ENCODE measurements at regions not wholly inside any gene's neighbourhood (a gene's known extent, or its start where the extent isn't known, plus 50 kb on each side); places are given as distances from the start of the nearest gene placed in this dataset.

- Histone ChIP-seq H3K27me3 (ENCODE audit: insufficient read depth) (no peaks in the 10 kb centered on the region), H3K4me2 (no peak overlapping the region), H3F3A (replicated peaks; ENCODE audit: low read depth) (no peaks in the 10 kb centered on the region), H3K4me1 (ENCODE audit: insufficient read depth) (no peaks in the 10 kb centered on the region), H3K36me3 (ENCODE audit: insufficient read depth) (no peaks in the 10 kb centered on the region), H4K20me1 (replicated peaks; ENCODE audit: insufficient read depth) (no peaks in the 10 kb centered on the region), H2AFZ (no peak overlapping the region), H3K27ac (ENCODE audit: low read depth) (no peak overlapping the region), H3K4me3 (no peak overlapping the region), H3K9me2 (ENCODE audit: insufficient read depth) (no peaks in the 10 kb centered on the region), H3K79me2 (replicated peaks; ENCODE audit: insufficient read depth) (no peaks in the 10 kb centered on the region)
- DNase-seq (ENCODE audit: low spot score), result no peak
- Mint-ChIP-seq H3K27me3 (ENCODE audit: insufficient read depth, low read depth, poor library complexity) (no peaks in the 10 kb centered on the region), H3K27ac (no peak overlapping the region), H3K36me3 (ENCODE audit: low read depth) (no peaks in the 10 kb centered on the region), H3K4me1 (no peaks in the 10 kb centered on the region), H3K9me3 (no peaks in the 10 kb centered on the region), H3K4me3 (no peak overlapping the region)
- ATAC-seq, result no peak
- no peak for TF ChIP-seq CREB1 (CRISPR knock-in tag; IDR thresholded peaks at IDR 0.05; ENCODE audit: low read depth)
- no peak for TF ChIP-seq EZH2phosphoT487 (IDR thresholded peaks at IDR 0.05; ENCODE audit: unreplicated experiment)
- no peak for TF ChIP-seq EZH2 (IDR thresholded peaks at IDR 0.05; ENCODE audit: low read depth, unreplicated experiment)
- no peak for TF ChIP-seq CTCF (conservative IDR thresholded peaks at IDR 0.05; ENCODE audit: low read depth in 2 of 2)
- no peak for TF ChIP-seq JUNB (IDR thresholded peaks at IDR 0.05; ENCODE audit: unreplicated experiment)
- TF ChIP-seq ZNF114 (CRISPR knock-in tag; IDR thresholded peaks at IDR 0.05), result no peak
- no peak for TF ChIP-seq REST (IDR thresholded peaks at IDR 0.05; ENCODE audit: unreplicated experiment)
- TF ChIP-seq ETS1 (IDR thresholded peaks at IDR 0.05), result no peak
- no peak for TF ChIP-seq POLR2AphosphoS5 (IDR thresholded peaks at IDR 0.05; ENCODE audit: low read depth)
- TF ChIP-seq, protein P1, sequence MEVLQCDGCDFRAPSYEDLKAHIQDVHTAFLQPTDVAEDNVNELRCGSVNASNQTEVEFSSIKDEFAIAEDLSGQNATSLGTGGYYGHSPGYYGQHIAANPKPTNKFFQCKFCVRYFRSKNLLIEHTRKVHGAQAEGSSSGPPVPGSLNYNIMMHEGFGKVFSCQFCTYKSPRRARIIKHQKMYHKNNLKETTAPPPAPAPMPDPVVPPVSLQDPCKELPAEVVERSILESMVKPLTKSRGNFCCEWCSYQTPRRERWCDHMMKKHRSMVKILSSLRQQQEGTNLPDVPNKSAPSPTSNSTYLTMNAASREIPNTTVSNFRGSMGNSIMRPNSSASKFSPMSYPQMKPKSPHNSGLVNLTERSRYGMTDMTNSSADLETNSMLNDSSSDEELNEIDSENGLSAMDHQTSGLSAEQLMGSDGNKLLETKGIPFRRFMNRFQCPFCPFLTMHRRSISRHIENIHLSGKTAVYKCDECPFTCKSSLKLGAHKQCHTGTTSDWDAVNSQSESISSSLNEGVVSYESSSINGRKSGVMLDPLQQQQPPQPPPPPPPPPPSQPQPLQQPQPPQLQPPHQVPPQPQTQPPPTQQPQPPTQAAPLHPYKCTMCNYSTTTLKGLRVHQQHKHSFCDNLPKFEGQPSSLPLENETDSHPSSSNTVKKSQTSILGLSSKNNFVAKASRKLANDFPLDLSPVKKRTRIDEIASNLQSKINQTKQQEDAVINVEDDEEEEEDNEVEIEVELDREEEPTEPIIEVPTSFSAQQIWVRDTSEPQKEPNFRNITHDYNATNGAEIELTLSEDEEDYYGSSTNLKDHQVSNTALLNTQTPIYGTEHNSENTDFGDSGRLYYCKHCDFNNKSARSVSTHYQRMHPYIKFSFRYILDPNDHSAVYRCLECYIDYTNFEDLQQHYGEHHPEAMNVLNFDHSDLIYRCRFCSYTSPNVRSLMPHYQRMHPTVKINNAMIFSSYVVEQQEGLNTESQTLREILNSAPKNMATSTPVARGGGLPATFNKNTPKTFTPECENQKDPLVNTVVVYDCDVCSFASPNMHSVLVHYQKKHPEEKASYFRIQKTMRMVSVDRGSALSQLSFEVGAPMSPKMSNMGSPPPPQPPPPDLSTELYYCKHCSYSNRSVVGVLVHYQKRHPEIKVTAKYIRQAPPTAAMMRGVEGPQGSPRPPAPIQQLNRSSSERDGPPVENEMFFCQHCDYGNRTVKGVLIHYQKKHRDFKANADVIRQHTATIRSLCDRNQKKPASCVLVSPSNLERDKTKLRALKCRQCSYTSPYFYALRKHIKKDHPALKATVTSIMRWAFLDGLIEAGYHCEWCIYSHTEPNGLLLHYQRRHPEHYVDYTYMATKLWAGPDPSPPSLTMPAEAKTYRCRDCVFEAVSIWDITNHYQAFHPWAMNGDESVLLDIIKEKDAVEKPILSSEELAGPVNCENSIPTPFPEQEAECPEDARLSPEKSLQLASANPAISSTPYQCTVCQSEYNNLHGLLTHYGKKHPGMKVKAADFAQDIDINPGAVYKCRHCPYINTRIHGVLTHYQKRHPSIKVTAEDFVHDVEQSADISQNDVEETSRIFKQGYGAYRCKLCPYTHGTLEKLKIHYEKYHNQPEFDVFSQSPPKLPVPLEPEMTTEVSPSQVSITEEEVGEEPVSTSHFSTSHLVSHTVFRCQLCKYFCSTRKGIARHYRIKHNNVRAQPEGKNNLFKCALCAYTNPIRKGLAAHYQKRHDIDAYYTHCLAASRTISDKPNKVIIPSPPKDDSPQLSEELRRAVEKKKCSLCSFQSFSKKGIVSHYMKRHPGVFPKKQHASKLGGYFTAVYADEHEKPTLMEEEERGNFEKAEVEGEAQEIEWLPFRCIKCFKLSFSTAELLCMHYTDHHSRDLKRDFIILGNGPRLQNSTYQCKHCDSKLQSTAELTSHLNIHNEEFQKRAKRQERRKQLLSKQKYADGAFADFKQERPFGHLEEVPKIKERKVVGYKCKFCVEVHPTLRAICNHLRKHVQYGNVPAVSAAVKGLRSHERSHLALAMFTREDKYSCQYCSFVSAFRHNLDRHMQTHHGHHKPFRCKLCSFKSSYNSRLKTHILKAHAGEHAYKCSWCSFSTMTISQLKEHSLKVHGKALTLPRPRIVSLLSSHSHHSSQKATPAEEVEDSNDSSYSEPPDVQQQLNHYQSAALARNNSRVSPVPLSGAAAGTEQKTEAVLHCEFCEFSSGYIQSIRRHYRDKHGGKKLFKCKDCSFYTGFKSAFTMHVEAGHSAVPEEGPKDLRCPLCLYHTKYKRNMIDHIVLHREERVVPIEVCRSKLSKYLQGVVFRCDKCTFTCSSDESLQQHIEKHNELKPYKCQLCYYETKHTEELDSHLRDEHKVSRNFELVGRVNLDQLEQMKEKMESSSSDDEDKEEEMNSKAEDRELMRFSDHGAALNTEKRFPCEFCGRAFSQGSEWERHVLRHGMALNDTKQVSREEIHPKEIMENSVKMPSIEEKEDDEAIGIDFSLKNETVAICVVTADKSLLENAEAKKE (CRISPR knock-in tag; IDR thresholded peaks at IDR 0.05), result no peak
- TF ChIP-seq STAT1 (IDR thresholded peaks at IDR 0.05; ENCODE audit: unreplicated experiment), result no peak
- no peak for TF ChIP-seq NANOG (IDR thresholded peaks at IDR 0.05; ENCODE audit: borderline replicate concordance)
- TF ChIP-seq ZNF331 (CRISPR knock-in tag; IDR thresholded peaks at IDR 0.05; ENCODE audit: low read depth), result no peak
Observed at GRCh38 chr7:118696879-118697278, 472.4 kb downstream of the ANKRD7 start.

Data from GM23338 (cell line).